ENCODE measurements at regions not wholly inside any gene's neighbourhood (a gene's known extent, or its start where the extent isn't known, plus 50 kb on each side); places are given as distances from the start of the nearest gene placed in this dataset.

GRCh38 chr3:148641722-148642121 is 56.0 kb upstream of the AGTR1 start:
- Mint-ChIP-seq H3K36me3 (ENCODE audit: low read depth) (no peaks in the 10 kb centered on the region), H3K9me3 (peaks cover 4% of the 10 kb centered on the region), H3K27ac (no peak overlapping the region), H3K4me3 (no peak overlapping the region), H3K27me3 (no peaks in the 10 kb centered on the region), H3K4me1 (no peaks in the 10 kb centered on the region)
- ATAC-seq (replicated peaks): no peak

- no peaks in the 10 kb centered on the region for H3K4me1 Mint-ChIP-seq
- H3K4me3 Mint-ChIP-seq: no peak overlapping the region
- no peak overlapping the region for H3K27ac Mint-ChIP-seq
- H3K27me3 Mint-ChIP-seq: no peaks in the 10 kb centered on the region
- no peaks in the 10 kb centered on the region for H3K36me3 Mint-ChIP-seq (ENCODE audit: low read depth)
- H3K9me3 Mint-ChIP-seq: peaks cover 4% of the 10 kb centered on the region
- ATAC-seq (replicated peaks): no peak
These were observed 55.5 kb upstream of the AGTR1 start for GRCh38 chr3:148642214-148642613.

DNA sequence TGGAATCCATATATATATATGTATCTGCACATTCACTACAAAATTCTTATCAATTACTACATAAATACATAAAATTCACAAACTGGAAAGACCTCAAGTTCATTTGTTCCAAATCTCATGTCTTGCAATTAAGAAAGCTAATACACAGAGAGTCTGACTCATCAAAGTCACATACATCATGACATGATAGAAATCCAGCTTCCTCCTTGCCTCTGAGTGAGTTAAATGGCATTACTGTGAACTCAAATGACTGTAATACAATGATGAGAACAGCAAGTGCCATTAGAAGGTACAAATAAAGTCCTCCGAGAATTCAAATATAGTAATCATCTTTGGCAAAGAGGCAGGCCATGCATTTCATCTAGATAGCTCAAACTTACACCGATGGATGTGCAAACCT is 55.1 kb upstream of the AGTR1 start:
- no peaks in the 10 kb centered on the region for H3K4me1 Mint-ChIP-seq
- H3K9me3 Mint-ChIP-seq: peaks cover 4% of the 10 kb centered on the region
- no peak for ATAC-seq (replicated peaks)
- H3K27me3 Mint-ChIP-seq: no peaks in the 10 kb centered on the region
- no peaks in the 10 kb centered on the region for H3K36me3 Mint-ChIP-seq (ENCODE audit: low read depth)
- H3K27ac Mint-ChIP-seq: no peak overlapping the region
- no peak overlapping the region for H3K4me3 Mint-ChIP-seq

GRCh38 chr3:148643389-148643840 is 54.3 kb upstream of the AGTR1 start:
- Mint-ChIP-seq H3K4me3 (no peak overlapping the region), H3K27me3 (no peaks in the 10 kb centered on the region), H3K4me1 (no peaks in the 10 kb centered on the region), H3K9me3 (peaks cover 4% of the 10 kb centered on the region), H3K27ac (no peak overlapping the region), H3K36me3 (ENCODE audit: low read depth) (no peaks in the 10 kb centered on the region)
- ATAC-seq (replicated peaks): no peak

DNA sequence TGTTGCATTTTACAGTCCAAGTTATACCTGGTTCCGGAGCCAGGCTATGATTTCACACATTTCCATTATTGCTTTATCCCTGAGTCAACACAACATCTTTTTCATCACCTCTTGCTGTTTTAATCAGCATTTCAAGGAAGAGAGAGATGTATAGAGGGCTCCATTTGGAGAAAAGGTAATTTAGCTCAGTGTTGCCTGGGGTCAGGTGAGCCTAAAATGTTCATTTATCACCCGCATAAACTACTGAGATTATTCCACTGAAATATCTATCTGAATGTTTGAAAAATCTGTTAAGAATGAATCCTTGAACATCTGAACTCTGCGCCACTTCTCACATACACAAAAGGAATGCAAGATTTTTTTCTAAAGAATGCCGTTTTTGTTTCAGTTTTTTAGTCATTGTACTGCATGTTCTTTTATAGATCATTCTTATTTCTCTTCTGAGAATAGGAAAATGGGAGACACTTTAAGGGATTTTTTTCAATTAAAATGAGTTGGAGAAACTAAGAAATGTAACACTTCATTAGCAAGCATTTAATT is 51.5 kb upstream of the AGTR1 start:
- H3K4me3 Mint-ChIP-seq: no peak overlapping the region
- H3K4me1 Mint-ChIP-seq: no peaks in the 10 kb centered on the region
- no peak overlapping the region for H3K27ac Mint-ChIP-seq
- H3K36me3 Mint-ChIP-seq (ENCODE audit: low read depth): no peaks in the 10 kb centered on the region
- no peak for ATAC-seq (replicated peaks)
- no peaks in the 10 kb centered on the region for H3K27me3 Mint-ChIP-seq
- H3K9me3 Mint-ChIP-seq: peaks cover 4% of the 10 kb centered on the region

Data from activated T-helper 17 cell treated with anti-CD3 and anti-CD28 coated beads, Interleukin-2, amount 50 U/mL, for 72 hours (primary cell).